K562 (cell line): ENCODE measurements at regions not wholly inside any gene's neighbourhood (a gene's known extent, or its start where the extent isn't known, plus 50 kb on each side); places are given as distances from the start of the nearest gene placed in this dataset.

Experiments used
- ARID2 ChIP-seq: fragments of 450-650 bp; IDR thresholded peaks from 2 replicates; pipeline ENCODE4 v1.6.1; 2017; ENCODE audit warnings: antibody characterized with exemption, mild to moderate bottlenecking
- CBX1 ChIP-seq: sonication (generic); IDR thresholded peaks from 2 replicates; pipeline ENCODE4 v1.6.1; 2016; ENCODE audit warnings: antibody characterized with exemption, low read depth, mild to moderate bottlenecking
- DMBX1 ChIP-seq: fragments of 250-450 bp; sonication (Bioruptor Pico); IDR thresholded peaks from 2 replicates; pipeline ENCODE4 v1.8.0; 2022; ENCODE audit warnings: inconsistent platforms, mild to moderate bottlenecking, moderate library complexity, borderline replicate concordance
- NEUROD1 ChIP-seq: fragments of 150-350 bp; IDR thresholded peaks from 2 replicates; pipeline ENCODE4 v1.6.1; 2014; ENCODE audit warnings: borderline replicate concordance, low read length, low read depth; ENCODE audit not compliant: partially characterized antibody
- NR1H2 ChIP-seq: sonication (generic); formaldehyde crosslinking; IDR thresholded peaks from 2 replicates; pipeline ENCODE4 v1.4.0; 2020; ENCODE audit warnings: mild to moderate bottlenecking, missing genetic modification reagents
- TF ChIP-seq, protein P1 (sequence below): sonication (generic); formaldehyde crosslinking; IDR thresholded peaks from 2 replicates; pipeline ENCODE4 v1.8.0; 2023; ENCODE audit warnings: mild to moderate bottlenecking, missing genetic modification reagents
- TF ChIP-seq, protein P2 (sequence below), 2 experiments: fragments of 450-650 bp; conservative IDR thresholded peaks; 2 replicates each; pipeline ENCODE4 v1.6.1; 2017; ENCODE audit warnings: mild to moderate bottlenecking in 2 of 2, moderate library complexity in 2 of 2
- TF ChIP-seq, protein P3 (sequence below): fragments of 250-450 bp; sonication (Bioruptor Pico); IDR thresholded peaks from 2 replicates; pipeline ENCODE4 v1.5.0; 2021; ENCODE audit warnings: mild to moderate bottlenecking, borderline replicate concordance

DNA sequence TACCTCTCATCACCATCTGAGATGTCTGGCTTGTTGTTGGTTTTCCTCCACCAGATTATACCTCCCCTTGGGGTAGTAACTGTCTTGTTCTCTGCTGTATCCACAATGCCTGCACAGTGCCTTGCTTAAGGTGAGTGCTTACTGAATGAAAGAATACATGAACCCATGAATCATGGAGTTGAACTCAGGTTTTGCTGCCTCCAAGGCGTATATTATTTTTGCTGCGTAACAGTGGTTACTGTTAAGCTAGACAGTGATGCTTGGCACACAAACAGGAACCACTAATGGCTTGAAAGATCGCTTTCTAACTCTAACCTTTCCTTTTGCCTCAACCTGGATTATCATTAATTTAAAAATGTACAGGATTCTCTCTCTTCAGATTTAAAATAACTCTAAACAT, 695.8 kb downstream of the TOX3 start (continued):
- TF ChIP-seq, protein P1, sequence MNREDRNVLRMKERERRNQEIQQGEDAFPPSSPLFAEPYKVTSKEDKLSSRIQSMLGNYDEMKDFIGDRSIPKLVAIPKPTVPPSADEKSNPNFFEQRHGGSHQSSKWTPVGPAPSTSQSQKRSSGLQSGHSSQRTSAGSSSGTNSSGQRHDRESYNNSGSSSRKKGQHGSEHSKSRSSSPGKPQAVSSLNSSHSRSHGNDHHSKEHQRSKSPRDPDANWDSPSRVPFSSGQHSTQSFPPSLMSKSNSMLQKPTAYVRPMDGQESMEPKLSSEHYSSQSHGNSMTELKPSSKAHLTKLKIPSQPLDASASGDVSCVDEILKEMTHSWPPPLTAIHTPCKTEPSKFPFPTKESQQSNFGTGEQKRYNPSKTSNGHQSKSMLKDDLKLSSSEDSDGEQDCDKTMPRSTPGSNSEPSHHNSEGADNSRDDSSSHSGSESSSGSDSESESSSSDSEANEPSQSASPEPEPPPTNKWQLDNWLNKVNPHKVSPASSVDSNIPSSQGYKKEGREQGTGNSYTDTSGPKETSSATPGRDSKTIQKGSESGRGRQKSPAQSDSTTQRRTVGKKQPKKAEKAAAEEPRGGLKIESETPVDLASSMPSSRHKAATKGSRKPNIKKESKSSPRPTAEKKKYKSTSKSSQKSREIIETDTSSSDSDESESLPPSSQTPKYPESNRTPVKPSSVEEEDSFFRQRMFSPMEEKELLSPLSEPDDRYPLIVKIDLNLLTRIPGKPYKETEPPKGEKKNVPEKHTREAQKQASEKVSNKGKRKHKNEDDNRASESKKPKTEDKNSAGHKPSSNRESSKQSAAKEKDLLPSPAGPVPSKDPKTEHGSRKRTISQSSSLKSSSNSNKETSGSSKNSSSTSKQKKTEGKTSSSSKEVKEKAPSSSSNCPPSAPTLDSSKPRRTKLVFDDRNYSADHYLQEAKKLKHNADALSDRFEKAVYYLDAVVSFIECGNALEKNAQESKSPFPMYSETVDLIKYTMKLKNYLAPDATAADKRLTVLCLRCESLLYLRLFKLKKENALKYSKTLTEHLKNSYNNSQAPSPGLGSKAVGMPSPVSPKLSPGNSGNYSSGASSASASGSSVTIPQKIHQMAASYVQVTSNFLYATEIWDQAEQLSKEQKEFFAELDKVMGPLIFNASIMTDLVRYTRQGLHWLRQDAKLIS (CRISPR knock-in tag), result no peak
- TF ChIP-seq, protein P2, sequence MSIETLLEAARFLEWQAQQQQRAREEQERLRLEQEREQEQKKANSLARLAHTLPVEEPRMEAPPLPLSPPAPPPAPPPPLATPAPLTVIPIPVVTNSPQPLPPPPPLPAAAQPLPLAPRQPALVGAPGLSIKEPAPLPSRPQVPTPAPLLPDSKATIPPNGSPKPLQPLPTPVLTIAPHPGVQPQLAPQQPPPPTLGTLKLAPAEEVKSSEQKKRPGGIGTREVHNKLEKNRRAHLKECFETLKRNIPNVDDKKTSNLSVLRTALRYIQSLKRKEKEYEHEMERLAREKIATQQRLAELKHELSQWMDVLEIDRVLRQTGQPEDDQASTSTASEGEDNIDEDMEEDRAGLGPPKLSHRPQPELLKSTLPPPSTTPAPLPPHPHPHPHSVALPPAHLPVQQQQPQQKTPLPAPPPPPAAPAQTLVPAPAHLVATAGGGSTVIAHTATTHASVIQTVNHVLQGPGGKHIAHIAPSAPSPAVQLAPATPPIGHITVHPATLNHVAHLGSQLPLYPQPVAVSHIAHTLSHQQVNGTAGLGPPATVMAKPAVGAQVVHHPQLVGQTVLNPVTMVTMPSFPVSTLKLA (conservative IDR thresholded peaks at IDR 0.05), result no peak
- TF ChIP-seq ARID2 (no peak), CBX1 (no peak), NR1H2 (CRISPR knock-in tag) (no peak), NEUROD1 (no peak), DMBX1 (CRISPR knock-in tag) (no peak)
- TF ChIP-seq, protein P3, sequence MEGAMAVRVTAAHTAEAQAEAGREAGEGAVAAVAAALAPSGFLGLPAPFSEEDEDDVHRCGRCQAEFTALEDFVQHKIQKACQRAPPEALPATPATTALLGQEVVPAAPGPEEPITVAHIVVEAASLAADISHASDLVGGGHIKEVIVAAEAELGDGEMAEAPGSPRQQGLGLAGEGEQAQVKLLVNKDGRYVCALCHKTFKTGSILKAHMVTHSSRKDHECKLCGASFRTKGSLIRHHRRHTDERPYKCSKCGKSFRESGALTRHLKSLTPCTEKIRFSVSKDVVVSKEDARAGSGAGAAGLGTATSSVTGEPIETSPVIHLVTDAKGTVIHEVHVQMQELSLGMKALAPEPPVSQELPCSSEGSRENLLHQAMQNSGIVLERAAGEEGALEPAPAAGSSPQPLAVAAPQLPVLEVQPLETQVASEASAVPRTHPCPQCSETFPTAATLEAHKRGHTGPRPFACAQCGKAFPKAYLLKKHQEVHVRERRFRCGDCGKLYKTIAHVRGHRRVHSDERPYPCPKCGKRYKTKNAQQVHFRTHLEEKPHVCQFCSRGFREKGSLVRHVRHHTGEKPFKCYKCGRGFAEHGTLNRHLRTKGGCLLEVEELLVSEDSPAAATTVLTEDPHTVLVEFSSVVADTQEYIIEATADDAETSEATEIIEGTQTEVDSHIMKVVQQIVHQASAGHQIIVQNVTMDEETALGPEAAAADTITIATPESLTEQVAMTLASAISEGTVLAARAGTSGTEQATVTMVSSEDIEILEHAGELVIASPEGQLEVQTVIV (CRISPR knock-in tag), result no peak
